ENCODE measurements at regions not wholly inside any gene's neighbourhood (a gene's known extent, or its start where the extent isn't known, plus 50 kb on each side); places are given as distances from the start of the nearest gene placed in this dataset.

DNA sequence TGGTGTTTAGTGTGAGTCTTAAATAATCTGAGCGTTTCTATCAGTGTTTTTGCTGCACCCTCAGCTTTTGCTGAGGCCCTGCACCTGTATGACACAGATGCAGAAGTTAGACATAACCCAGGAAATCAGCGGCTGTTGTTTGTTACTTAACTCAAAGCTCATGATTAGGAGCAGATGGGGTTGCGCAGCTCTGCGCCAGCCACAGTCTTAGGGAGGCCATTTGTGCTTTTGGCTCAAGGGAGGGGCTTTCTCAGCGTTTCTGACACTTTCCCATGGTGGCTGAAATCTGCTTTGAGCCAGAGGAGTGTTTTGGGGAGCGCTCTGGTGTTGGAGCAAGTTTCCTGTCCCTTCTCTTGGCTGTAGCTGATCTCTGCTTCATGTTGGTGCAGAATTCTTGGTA lies 433.8 kb downstream of the NAF1 start:
- TF ChIP-seq, protein P1, sequence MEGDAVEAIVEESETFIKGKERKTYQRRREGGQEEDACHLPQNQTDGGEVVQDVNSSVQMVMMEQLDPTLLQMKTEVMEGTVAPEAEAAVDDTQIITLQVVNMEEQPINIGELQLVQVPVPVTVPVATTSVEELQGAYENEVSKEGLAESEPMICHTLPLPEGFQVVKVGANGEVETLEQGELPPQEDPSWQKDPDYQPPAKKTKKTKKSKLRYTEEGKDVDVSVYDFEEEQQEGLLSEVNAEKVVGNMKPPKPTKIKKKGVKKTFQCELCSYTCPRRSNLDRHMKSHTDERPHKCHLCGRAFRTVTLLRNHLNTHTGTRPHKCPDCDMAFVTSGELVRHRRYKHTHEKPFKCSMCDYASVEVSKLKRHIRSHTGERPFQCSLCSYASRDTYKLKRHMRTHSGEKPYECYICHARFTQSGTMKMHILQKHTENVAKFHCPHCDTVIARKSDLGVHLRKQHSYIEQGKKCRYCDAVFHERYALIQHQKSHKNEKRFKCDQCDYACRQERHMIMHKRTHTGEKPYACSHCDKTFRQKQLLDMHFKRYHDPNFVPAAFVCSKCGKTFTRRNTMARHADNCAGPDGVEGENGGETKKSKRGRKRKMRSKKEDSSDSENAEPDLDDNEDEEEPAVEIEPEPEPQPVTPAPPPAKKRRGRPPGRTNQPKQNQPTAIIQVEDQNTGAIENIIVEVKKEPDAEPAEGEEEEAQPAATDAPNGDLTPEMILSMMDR (conservative IDR thresholded peaks at IDR 0.05) = no peak
- TF ChIP-seq ZFX (IDR thresholded peaks at IDR 0.05) = no peak
